WTC11 (cell line): ENCODE measurements at regions not wholly inside any gene's neighbourhood (a gene's known extent, or its start where the extent isn't known, plus 50 kb on each side); places are given as distances from the start of the nearest gene placed in this dataset.

ENCODE experiments used
- ARID4B ChIP-seq: sonication (generic); formaldehyde crosslinking; IDR thresholded peaks from 2 replicates; pipeline ENCODE4 v1.8.0; 2023; ENCODE audit warnings: missing genetic modification reagents, mild to moderate bottlenecking, borderline replicate concordance
- ATF2 ChIP-seq: sonication (generic); formaldehyde crosslinking; IDR thresholded peaks from 2 replicates; pipeline ENCODE4 v1.8.1; 2022; ENCODE audit warnings: low read depth, missing genetic modification reagents, borderline replicate concordance
- ATF6 ChIP-seq: sonication (generic); formaldehyde crosslinking; IDR thresholded peaks from 2 replicates; pipeline ENCODE4 v1.8.1; 2023; ENCODE audit warnings: mild to moderate bottlenecking, missing genetic modification reagents
- CBFB ChIP-seq: sonication (generic); formaldehyde crosslinking; IDR thresholded peaks from 2 replicates; pipeline ENCODE4 v1.8.1; 2022; ENCODE audit warnings: mild to moderate bottlenecking, low read depth, missing genetic modification reagents
- CREB1 ChIP-seq: sonication (generic); formaldehyde crosslinking; IDR thresholded peaks from 2 replicates; pipeline ENCODE4 v1.8.0; 2023; ENCODE audit warnings: mild to moderate bottlenecking, missing genetic modification reagents
- CTCF ChIP-seq: fragments of 200-600 bp; IDR thresholded peaks from 2 replicates; pipeline ENCODE4 v1.8.0; 2022; ENCODE audit warnings: antibody characterized with exemption
- E2F5 ChIP-seq: sonication (generic); formaldehyde crosslinking; IDR thresholded peaks from 2 replicates; pipeline ENCODE4 v1.8.1; 2022; ENCODE audit warnings: mild to moderate bottlenecking, moderate library complexity, missing genetic modification reagents
- ETV6 ChIP-seq: sonication (generic); formaldehyde crosslinking; IDR thresholded peaks from 2 replicates; pipeline ENCODE4 v1.8.1; 2022; ENCODE audit warnings: mild to moderate bottlenecking, missing genetic modification reagents
- GABPB1 ChIP-seq: sonication (generic); formaldehyde crosslinking; IDR thresholded peaks from 2 replicates; pipeline ENCODE4 v1.8.1; 2023; ENCODE audit warnings: mild to moderate bottlenecking, missing genetic modification reagents
- IRF2 ChIP-seq: sonication (generic); formaldehyde crosslinking; IDR thresholded peaks from 2 replicates; pipeline ENCODE4 v1.8.0; 2022; ENCODE audit warnings: low read depth, missing genetic modification reagents, borderline replicate concordance
- PRDM15 ChIP-seq: sonication (generic); formaldehyde crosslinking; IDR thresholded peaks from 2 replicates; pipeline ENCODE4 v1.8.0; 2022; ENCODE audit warnings: missing genetic modification reagents
- SP1 ChIP-seq: sonication (generic); formaldehyde crosslinking; conservative IDR thresholded peaks from 2 replicates; pipeline ENCODE4 v1.8.1; 2022; ENCODE audit warnings: missing genetic modification reagents
- TEAD4 ChIP-seq: sonication (generic); formaldehyde crosslinking; IDR thresholded peaks from 2 replicates; pipeline ENCODE4 v1.8.0; 2022; ENCODE audit warnings: mild to moderate bottlenecking, missing genetic modification reagents
- ZNF423 ChIP-seq: fragments of 250-450 bp; sonication (Bioruptor Pico); IDR thresholded peaks from 2 replicates; pipeline ENCODE4 v2.1.2; 2022; ENCODE audit warnings: mild to moderate bottlenecking, moderate library complexity

- TF ChIP-seq CTCF: no peak
- TF ChIP-seq CBFB: no peak
- no peak for TF ChIP-seq ATF2 (CRISPR knock-in tag)
- TF ChIP-seq GABPB1 (CRISPR knock-in tag): no peak
- no peak for TF ChIP-seq ZNF423
- TF ChIP-seq TEAD4: no peak
- TF ChIP-seq E2F5: no peak
- TF ChIP-seq IRF2 (CRISPR knock-in tag): no peak
- TF ChIP-seq ETV6 (CRISPR knock-in tag): no peak
- no peak for TF ChIP-seq ATF6
- TF ChIP-seq CREB1 (CRISPR knock-in tag): no peak
- TF ChIP-seq ARID4B: no peak
- no peak for TF ChIP-seq SP1 (CRISPR knock-in tag)
- TF ChIP-seq PRDM15 (CRISPR knock-in tag): no peak
These were observed 329.5 kb downstream of the RPS24 start for GRCh38 chr10:78363190-78363589.
